ENCODE measurements at regions not wholly inside any gene's neighbourhood (a gene's known extent, or its start where the extent isn't known, plus 50 kb on each side); places are given as distances from the start of the nearest gene placed in this dataset.

DNA sequence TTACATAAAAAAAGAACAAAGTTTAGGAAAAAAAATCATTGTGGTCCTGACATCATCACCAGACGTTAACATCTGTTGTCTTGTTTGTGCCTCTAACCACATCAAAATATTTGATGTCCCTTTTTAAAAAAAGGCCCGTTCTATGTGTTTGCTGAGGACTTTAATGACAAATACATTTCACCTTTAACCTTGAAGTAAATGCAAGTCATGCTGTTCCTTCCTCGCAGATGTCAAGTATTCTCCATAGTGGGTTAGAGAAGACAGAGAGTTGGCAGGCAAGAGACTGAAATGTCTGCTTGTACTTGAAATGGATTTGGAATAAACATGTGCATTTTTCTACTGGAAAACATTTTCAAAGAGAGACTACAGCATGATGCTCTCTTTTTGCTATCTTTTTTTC lies 134.9 kb downstream of the FGF9 start:
- TF ChIP-seq EZH2 (IDR thresholded peaks at IDR 0.05; ENCODE audit: borderline replicate concordance, insufficient read depth, low read depth, low read length, poor library complexity, severe bottlenecking): no peak
- TF ChIP-seq, protein P1, sequence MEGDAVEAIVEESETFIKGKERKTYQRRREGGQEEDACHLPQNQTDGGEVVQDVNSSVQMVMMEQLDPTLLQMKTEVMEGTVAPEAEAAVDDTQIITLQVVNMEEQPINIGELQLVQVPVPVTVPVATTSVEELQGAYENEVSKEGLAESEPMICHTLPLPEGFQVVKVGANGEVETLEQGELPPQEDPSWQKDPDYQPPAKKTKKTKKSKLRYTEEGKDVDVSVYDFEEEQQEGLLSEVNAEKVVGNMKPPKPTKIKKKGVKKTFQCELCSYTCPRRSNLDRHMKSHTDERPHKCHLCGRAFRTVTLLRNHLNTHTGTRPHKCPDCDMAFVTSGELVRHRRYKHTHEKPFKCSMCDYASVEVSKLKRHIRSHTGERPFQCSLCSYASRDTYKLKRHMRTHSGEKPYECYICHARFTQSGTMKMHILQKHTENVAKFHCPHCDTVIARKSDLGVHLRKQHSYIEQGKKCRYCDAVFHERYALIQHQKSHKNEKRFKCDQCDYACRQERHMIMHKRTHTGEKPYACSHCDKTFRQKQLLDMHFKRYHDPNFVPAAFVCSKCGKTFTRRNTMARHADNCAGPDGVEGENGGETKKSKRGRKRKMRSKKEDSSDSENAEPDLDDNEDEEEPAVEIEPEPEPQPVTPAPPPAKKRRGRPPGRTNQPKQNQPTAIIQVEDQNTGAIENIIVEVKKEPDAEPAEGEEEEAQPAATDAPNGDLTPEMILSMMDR (IDR thresholded peaks at IDR 0.05): no peak

Measured in B cell (primary cell).